ENCODE measurements at regions not wholly inside any gene's neighbourhood (a gene's known extent, or its start where the extent isn't known, plus 50 kb on each side); places are given as distances from the start of the nearest gene placed in this dataset.

GRCh38 chr4:124276461-124276860 is 436.1 kb downstream of the ANKRD50 start:
- DNase-seq (ENCODE audit: low read depth in 3 of 3, low spot score in 1 of 3) = no peak

- DNase-seq (ENCODE audit: low read depth in 3 of 3, low spot score in 1 of 3) = no peak
Observed at GRCh38 chr4:124277691-124278090, 434.8 kb downstream of the ANKRD50 start.

DNA sequence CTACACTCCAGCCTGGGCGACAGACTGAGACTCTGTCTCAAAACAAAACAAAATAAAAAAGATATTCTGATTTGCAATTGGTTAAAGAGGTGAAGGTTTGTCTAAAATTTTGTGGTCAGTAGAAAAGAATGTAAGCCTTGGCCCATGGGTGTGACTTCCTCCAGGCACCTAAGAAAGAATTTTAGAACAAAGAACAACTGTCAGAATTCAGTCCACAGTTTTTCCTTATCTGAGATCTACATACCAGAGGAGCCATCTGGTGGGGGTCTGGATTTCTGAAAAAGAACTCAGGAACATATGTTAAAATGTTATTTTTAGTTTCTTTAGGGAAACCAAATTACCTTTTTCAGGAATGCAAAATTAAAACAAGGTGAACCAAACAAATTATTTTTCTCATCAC is 434.1 kb downstream of the ANKRD50 start:
- DNase-seq (ENCODE audit: low read depth in 3 of 3, low spot score in 1 of 3) = no peak

DNA sequence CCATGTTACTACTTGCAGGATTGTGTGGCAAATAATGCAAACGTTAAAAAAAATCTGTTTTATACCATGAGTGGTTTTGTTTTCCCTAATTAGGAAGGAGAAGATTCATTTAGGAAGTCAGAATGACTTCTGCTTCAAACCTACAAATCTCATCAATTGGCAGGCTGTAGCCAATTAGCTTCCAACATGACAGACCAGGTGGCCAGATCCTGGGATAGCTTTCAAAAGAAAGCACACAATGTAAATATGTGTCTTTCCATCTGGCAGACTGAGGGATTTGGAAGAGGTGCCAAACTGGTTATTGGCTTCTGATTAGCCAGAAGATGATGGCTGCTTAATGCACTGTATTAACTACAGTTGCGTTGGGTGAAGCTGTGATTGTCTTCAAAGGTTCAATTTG is 432.8 kb downstream of the ANKRD50 start:
- no peak for DNase-seq (ENCODE audit: low read depth in 3 of 3, low spot score in 1 of 3)

DNA sequence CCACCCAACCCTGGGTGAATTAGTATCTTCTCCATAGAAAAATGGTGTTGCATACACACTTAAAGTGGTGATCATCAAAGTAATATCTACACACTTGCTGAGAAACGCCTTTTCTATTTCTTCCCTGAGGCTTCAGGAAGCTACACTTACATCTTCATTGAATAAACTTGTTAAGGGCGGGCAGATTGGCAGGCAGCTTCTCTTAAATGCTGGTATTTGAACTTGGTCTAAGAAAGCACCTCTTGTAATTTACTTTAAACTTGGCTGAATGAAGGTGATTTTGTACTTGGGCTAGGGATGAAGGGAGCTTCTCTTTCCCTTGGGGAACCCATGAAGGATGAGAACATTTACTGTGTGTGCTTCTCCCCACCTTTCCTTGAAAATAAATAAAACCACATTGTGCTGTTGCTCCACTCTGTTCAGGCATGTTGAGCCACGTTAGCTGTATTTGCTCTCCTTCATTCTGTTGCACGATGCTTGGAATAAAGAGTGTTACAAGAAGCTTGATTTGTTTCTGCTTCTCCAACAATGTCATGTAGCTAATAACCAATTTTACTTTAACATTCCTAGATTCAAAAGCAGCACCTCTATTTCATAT is 430.1 kb downstream of the ANKRD50 start:
- DNase-seq (ENCODE audit: low read depth in 3 of 3, low spot score in 1 of 3) = no peak

- DNase-seq (ENCODE audit: low read depth in 3 of 3, low spot score in 1 of 3) = no peak
Observed at GRCh38 chr4:124288706-124289486, 423.6 kb downstream of the ANKRD50 start.

GRCh38 chr4:124290678-124291077 is 421.9 kb downstream of the ANKRD50 start:
- no peak for DNase-seq (ENCODE audit: low read depth in 3 of 3, low spot score in 1 of 3)

DNA sequence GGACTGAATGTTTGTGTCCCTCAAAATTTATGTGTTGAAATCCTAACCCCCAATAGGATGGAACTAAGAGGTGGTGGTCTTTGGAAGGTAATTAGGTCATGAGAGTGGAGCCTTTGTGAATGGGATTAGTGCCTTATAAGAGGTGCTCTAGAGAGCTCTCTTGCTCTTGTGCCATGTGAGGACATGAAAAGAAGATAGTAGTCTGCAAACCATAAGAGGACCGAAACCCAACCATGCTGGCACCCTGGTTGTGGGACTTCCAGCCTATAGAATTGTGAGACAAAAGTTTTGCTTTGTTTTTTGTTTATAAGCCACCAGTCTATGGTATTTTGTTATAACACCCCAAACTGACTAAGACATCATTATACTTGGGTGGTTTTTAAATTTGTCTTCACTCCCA is 417.1 kb downstream of the ANKRD50 start:
- no peak for DNase-seq (ENCODE audit: low read depth in 3 of 3, low spot score in 1 of 3)

GRCh38 chr4:124304941-124305340 is 407.6 kb downstream of the ANKRD50 start:
- no peak for DNase-seq (ENCODE audit: low read depth in 3 of 3, low spot score in 1 of 3)

DNA sequence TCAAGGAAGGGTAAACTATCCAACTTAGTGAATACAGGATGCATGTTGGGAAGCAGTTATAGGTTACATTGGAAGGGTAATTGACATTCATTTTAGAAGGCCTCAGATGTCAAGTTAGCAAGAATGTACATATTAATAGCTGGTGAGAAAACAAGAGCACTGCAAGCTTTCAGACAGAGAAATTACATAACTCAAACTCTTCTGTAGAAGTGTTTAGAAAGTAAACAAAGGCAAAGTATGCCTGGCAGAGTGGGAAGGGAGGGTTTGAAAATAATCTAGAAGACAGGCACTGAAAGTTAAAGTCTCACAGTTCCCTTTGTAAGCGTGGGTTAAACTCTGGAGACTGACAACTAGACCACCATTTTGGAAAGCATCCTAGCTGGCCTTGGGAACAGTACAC is 406.2 kb downstream of the ANKRD50 start:
- no peak for DNase-seq (ENCODE audit: low read depth in 3 of 3, low spot score in 1 of 3)

DNA sequence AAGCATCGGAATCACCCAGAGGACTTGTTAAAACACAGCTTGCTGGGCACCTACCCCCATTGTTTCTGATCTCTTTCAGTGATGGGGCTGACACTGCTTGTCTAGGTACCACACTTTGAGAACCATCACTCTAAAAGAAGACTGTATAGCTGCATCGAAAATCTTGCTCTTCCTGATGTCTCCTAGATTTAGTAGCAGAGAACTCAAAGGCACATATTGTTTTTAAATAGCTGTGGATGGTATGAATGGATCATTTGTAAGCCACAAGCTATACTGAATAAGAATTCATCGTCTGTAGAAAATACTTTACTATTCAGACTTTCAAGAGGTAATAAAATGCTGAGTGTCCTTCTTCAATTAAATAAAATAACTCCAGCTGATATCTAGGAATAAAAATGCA is 405.4 kb downstream of the ANKRD50 start:
- no peak for DNase-seq (ENCODE audit: low read depth in 3 of 3, low spot score in 1 of 3)

- DNase-seq (ENCODE audit: low read depth in 3 of 3, low spot score in 1 of 3) = no peak
Observed at GRCh38 chr4:124318292-124318691, 394.2 kb downstream of the ANKRD50 start.

- no peak for DNase-seq (ENCODE audit: low read depth in 3 of 3, low spot score in 1 of 3)
Observed at GRCh38 chr4:124321364-124321763, 391.2 kb downstream of the ANKRD50 start.

DNA sequence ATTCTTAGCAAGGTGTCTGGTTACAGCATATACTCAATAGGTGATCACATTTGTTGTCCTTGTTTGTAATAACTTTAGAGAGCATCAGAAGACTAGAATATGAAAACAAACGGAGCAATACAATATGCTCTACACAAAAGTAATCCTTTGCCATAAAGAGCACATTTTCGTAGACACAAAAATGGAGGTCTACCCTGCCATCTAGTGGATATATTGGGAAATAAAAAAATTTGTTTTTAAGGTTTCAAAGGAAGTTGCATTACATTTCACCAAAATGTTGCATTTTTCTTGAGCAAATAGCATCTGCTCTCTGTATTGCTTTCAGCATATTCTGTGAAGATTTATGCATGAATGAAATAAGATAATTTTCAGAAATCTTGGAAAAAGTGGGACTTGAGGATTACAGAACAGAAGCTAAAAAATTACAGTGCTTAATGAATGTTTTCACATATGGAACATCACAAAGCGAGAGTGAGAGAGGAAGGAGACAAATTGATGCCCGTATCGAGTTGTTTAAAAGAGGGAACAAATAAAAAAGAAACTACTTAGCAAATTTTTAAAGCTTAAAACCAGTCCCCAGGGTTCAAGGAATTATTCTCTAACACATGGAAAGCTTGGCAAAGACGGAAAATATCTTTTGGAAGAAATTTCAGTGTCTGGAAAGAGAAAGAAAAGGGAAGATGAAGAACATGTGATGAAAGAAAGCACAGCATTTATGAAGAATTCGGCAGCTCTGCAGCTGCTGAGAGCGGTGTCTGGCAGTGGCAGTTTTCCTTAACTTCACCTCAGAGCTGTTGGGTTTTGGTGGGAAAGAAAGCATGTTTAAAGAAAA is 390.1 kb downstream of the ANKRD50 start:
- no peak for DNase-seq (ENCODE audit: low read depth in 3 of 3, low spot score in 1 of 3)

GRCh38 chr4:124325690-124326089 is 386.8 kb downstream of the ANKRD50 start:
- DNase-seq (ENCODE audit: low read depth in 3 of 3, low spot score in 1 of 3) = no peak

- no peak for DNase-seq (ENCODE audit: low read depth in 3 of 3, low spot score in 1 of 3)
Observed at GRCh38 chr4:124329134-124329533, 383.4 kb downstream of the ANKRD50 start.

DNA sequence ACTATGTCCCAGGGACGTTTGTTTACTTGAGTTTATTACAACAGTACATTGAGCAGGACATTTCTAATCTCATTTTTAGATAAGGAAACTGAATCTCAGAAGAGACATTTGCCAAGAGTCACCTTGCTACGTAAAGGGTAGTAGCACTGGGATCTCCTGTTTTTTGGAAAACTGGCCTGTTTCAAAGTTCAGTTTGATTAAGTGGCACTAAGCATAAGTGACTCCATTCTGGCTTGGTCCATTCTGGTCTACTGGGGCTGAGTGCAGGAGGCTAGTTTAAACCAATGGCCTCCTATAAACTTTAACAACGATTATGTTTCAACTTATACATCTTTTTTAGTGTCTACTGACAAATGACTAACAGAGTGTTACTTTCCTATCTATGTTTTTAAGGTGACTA is 382.5 kb downstream of the ANKRD50 start:
- no peak for DNase-seq (ENCODE audit: low read depth in 3 of 3, low spot score in 1 of 3)

DNA sequence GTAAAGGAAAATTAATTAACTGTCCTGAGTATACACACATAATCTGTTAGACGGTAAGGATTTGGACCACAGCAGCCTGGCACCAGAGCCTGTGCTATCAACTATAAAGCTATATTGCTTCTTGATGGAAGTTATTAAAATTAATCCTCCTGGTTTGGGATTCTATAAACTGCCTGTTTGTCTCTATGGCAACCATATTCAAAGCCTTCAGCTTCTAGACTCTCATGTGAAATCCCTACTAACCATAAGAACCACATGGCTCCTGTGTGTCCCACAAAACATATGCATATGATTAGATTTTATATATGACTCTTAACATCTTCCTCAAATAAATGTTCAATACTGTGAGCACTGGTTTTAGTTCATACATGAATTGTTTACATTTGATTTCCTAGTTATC is 380.8 kb downstream of the ANKRD50 start:
- DNase-seq (ENCODE audit: low read depth in 3 of 3, low spot score in 1 of 3) = no peak

DNA sequence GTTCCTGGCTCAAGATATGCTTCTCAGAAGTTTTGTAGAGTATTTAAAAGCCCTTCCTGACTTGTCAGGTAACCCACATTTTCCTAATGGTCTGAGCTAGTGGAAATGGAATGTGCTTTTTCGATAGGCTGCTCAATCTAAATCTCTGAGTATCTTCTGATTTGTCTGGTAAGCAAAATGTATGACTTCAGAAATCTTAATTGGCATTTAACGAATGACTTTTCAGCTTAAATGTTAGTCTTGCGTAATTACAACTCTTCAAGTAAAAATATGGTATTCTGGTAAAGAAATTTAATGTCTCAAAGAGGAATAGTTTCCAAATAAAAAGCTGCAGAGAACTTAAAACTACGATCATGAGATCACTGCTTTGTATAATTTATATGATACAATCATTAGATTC is 379.1 kb downstream of the ANKRD50 start:
- DNase-seq (ENCODE audit: low read depth in 3 of 3, low spot score in 1 of 3) = no peak

DNA sequence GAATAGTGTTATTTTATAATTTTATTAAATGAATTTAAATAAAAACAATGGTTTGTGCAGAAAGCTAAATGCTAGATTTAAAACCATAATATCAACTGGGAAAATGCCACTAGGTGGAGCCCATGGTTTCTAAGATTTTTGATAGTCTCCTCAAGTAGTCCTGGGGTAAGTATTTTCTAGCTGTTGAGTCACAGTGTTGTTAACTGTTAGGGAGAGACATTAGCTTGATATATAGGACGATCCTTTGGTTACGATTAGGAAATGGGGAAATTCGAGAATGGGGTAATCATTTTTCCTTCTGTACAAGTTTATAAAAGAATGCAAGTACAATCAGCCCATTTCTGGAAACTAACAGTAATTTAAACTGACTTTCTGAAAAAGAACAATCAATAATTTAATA is 378.4 kb downstream of the ANKRD50 start:
- no peak for DNase-seq (ENCODE audit: low read depth in 3 of 3, low spot score in 1 of 3)

DNA sequence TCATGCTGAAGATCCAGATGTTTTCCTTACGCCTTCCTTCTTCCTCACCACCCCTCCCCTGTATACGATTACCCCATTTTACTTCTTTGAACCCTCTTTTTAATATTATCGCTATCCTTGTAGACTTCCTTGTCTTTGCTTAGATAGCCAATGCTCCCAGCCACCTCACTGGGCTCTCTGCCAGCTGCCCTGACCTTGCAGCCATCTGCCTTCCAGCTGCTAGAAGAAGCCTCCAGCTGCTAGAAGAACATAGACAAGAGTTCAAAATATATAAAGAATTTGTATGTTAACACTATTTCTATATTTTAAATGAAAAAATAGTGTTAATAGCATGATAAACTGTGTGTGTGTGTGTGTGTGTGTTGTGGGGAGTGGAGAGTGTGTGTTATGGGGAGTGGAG is 374.7 kb downstream of the ANKRD50 start:
- DNase-seq (ENCODE audit: low read depth in 3 of 3, low spot score in 1 of 3) = no peak

DNA sequence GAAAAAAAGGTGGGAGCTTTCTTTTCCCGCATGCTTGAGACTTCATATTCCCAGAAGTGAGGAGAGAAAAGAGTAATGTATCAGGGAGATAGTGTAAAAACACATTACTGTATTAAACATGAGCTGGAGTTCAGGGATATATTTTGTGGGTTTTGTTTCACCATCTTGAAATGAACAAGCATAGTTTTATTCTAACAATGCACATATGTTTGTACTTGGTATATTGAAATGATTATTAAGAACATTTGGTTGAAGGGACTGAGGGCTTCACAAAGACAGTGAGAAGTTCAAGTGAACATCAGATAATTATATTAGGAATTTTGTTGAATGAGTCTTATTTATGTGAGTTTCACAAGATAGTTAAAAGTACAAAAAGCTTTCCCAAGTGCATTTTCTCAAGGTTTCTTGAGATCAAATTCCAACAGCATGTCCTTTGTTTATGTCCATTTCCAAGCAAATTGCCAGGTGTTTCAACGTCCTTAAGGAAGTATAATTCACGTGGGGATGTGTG is 368.8 kb downstream of the ANKRD50 start:
- no peak for DNase-seq (ENCODE audit: low read depth in 3 of 3, low spot score in 1 of 3)
